CD14-positive monocyte (primary cell): ENCODE measurements at regions not wholly inside any gene's neighbourhood (a gene's known extent, or its start where the extent isn't known, plus 50 kb on each side); places are given as distances from the start of the nearest gene placed in this dataset.

ENCODE experiments used
- DNase-seq, 3 donors: peaks; one replicate each; pipeline ENCODE4 v3.0.0-alpha.2; 2011 to 2022
- H2AFZ ChIP-seq: 2 replicates; pipeline ENCODE4 v1.6.0; 2012; ENCODE audit warnings: mild to moderate bottlenecking, low read depth, low read length, inconsistent platforms; ENCODE audit not compliant: insufficient read depth, poor library complexity, severe bottlenecking
- H3K27ac ChIP-seq, 2 donors: 1 replicate in 1 of 2; 2 replicates in 1 of 2; pipeline ENCODE4 v1.5.1; 2012 to 2013; ENCODE audit warnings: low read length in 2 of 2, control low read depth in 1 of 2, inconsistent platforms in 1 of 2, low read depth in 1 of 2, mild to moderate bottlenecking in 1 of 2
- H3K27me3 ChIP-seq, 2 donors: one replicate each; pipeline versions ENCODE4 v1.6.0 to v1.6.1; 2011 to 2013; ENCODE audit warnings: low read length in 2 of 2; ENCODE audit not compliant: control insufficient read depth in 2 of 2, insufficient read depth in 2 of 2
- H3K36me3 ChIP-seq, 2 donors: replicated peaks in 1 of 2; 1 replicate in 1 of 2; 2 replicates in 1 of 2; pipeline versions ENCODE4 v1.5.1 to v1.6.1; 2012 to 2013; ENCODE audit warnings: low read length in 2 of 2, control low read depth in 1 of 2, inconsistent platforms in 1 of 2, mild to moderate bottlenecking in 1 of 2; ENCODE audit not compliant: insufficient read depth in 2 of 2, control insufficient read depth in 1 of 2
- H3K4me1 ChIP-seq, 2 donors: 1 replicate in 1 of 2; 2 replicates in 1 of 2; pipeline versions ENCODE4 v1.5.1 to v1.6.1; 2012 to 2013; ENCODE audit warnings: low read length in 2 of 2, control low read depth in 1 of 2, inconsistent platforms in 1 of 2, mild to moderate bottlenecking in 1 of 2, moderate library complexity in 1 of 2; ENCODE audit not compliant: insufficient read depth in 2 of 2, control insufficient read depth in 1 of 2
- H3K4me2 ChIP-seq: replicated peaks from 2 replicates; pipeline ENCODE3; 2012; ENCODE audit warnings: low read length, moderate library complexity, mild to moderate bottlenecking; ENCODE audit not compliant: poor library complexity, severe bottlenecking; ENCODE audit errors: extremely low read depth
- H3K4me3 ChIP-seq, 3 experiments: fragments of 200-600 bp in 1 of 3; sonication (generic) in 1 of 3; replicated peaks in 1 of 3; 1 replicate in 2 of 3; 2 replicates in 1 of 3; pipeline ENCODE4 v1.5.1; 2011 to 2013; ENCODE audit warnings: low read length in 3 of 3, mild to moderate bottlenecking in 3 of 3, control low read depth in 2 of 3, low read depth in 2 of 3, inconsistent platforms in 1 of 3, moderate library complexity in 1 of 3
- H3K79me2 ChIP-seq: 2 replicates; pipeline ENCODE4 v1.6.0; 2012; ENCODE audit warnings: mild to moderate bottlenecking, control low read depth, inconsistent platforms, low read length, moderate library complexity; ENCODE audit not compliant: insufficient read depth
- H3K9ac ChIP-seq: 2 replicates; pipeline ENCODE4 v1.6.0; 2017; ENCODE audit warnings: low read length, mild to moderate bottlenecking; ENCODE audit not compliant: insufficient read depth, poor library complexity, severe bottlenecking
- H3K9me3 ChIP-seq, 2 donors: replicated peaks in 1 of 2; 1 replicate in 1 of 2; 2 replicates in 1 of 2; pipeline versions ENCODE4 v1.5.1 to v1.6.1; 2012 to 2013; ENCODE audit warnings: low read length in 2 of 2, control low read depth in 1 of 2; ENCODE audit not compliant: control insufficient read depth in 1 of 2, insufficient read depth in 1 of 2
- H4K20me1 ChIP-seq: 2 replicates; pipeline ENCODE4 v1.6.0; 2012; ENCODE audit warnings: mild to moderate bottlenecking, low read length, control low read depth, moderate library complexity; ENCODE audit not compliant: insufficient read depth
- H3K27ac Mint-ChIP-seq, 7 donors: one replicate each; pipeline ENCODE4 v1.8.0; 2020; ENCODE audit warnings: mild to moderate bottlenecking in 7 of 7, mixed read lengths in 7 of 7, moderate library complexity in 6 of 7, inconsistent platforms in 2 of 7
- H3K27me3 Mint-ChIP-seq, 3 donors: one replicate each; pipeline ENCODE4 v1.8.0; 2021 to 2022; ENCODE audit warnings: low read depth in 3 of 3, mild to moderate bottlenecking in 3 of 3, mixed read lengths in 3 of 3, moderate library complexity in 3 of 3, inconsistent platforms in 1 of 3
- H3K36me3 Mint-ChIP-seq, 2 donors: one replicate each; pipeline ENCODE4 v1.8.0; 2020; ENCODE audit warnings: mixed read lengths in 2 of 2, inconsistent platforms in 1 of 2, mild to moderate bottlenecking in 1 of 2
- H3K4me1 Mint-ChIP-seq: one replicate; pipeline ENCODE4 v1.8.0; 2020; ENCODE audit warnings: mild to moderate bottlenecking, mixed read lengths
- H3K4me3 Mint-ChIP-seq, 2 donors: one replicate each; pipeline ENCODE4 v1.8.0; 2020; ENCODE audit warnings: mild to moderate bottlenecking in 2 of 2, mixed read lengths in 2 of 2, moderate library complexity in 1 of 2
- H3K9me3 Mint-ChIP-seq, 7 donors: one replicate each; pipeline ENCODE4 v1.8.0; 2020 to 2022; ENCODE audit warnings: mixed read lengths in 7 of 7, mild to moderate bottlenecking in 6 of 7, moderate library complexity in 6 of 7, inconsistent platforms in 2 of 7
- CTCF ChIP-seq: fragments of 200-600 bp; IDR thresholded peaks from one replicate; pipeline ENCODE4 v1.8.0; 2022; ENCODE audit warnings: antibody characterized with exemption, mild to moderate bottlenecking
- WGBS: methylation state at CpG from one replicate; pipeline ENCODE4 v1.1.5; 2013; ENCODE audit warnings: missing lambda C conversion rate; ENCODE audit not compliant: insufficient coverage; 5-methylcytosine and 5-hydroxymethylcytosine counted together
- intact Hi-C, 2 donors: fragments of 100-400 bp; cut with micrococcal nuclease; formaldehyde crosslinking; loops; one replicate each; pipeline versions ENCODE4 v1.15.0 to v1.15.1; 2023

- peaks cover 0 to 2% (median 0%) of the 10 kb centered on the region in 3 donors for H3K27me3 Mint-ChIP-seq
- H4K20me1 ChIP-seq: no peaks in the 10 kb centered on the region
- TF ChIP-seq CTCF: no peak
Measured at GRCh38 chr6:156402628-156403027, 374.6 kb upstream of the ARID1B start.

GRCh38 chr6:156402227-156402626, 375.0 kb upstream of the ARID1B start:
- no peaks in the 10 kb centered on the region for H4K20me1 ChIP-seq
- WGBS: no CpG with 5 or more reads among the region's 1 CpG
- H3K4me3 ChIP-seq: no peak overlapping the region
- Mint-ChIP-seq H3K4me1 (no peaks in the 10 kb centered on the region), H3K27ac (no peak overlapping the region), H3K9me3 (peaks cover 3 to 12% (median 8%) of the 10 kb centered on the region in 7 donors), H3K27me3 (peaks cover 0 to 2% (median 0%) of the 10 kb centered on the region in 3 donors), H3K4me3 (no peak overlapping the region), H3K36me3 (no peaks in the 10 kb centered on the region)
- no peak overlapping the region for H3K9ac ChIP-seq
- peaks cover 0 to 4% of the 10 kb centered on the region in 2 donors for H3K9me3 ChIP-seq
- H2AFZ ChIP-seq: no peak overlapping the region
- no peak overlapping the region for H3K4me2 ChIP-seq
- no peaks in the 10 kb centered on the region for H3K4me1 ChIP-seq
- no peaks in the 10 kb centered on the region for H3K27me3 ChIP-seq
- H3K79me2 ChIP-seq: no peaks in the 10 kb centered on the region
- TF ChIP-seq CTCF: no peak
- no peak for DNase-seq
- H3K27ac ChIP-seq: no peak overlapping the region
- H3K36me3 ChIP-seq: no peaks in the 10 kb centered on the region
- intact Hi-C loops: no loop called here

More at GRCh38 chr6:156402628-156403027, 374.6 kb upstream of the ARID1B start:
- Histone ChIP-seq H3K79me2 (no peaks in the 10 kb centered on the region), H3K4me3 (no peak overlapping the region), H3K9me3 (peaks cover 0 to 4% of the 10 kb centered on the region in 2 donors), H2AFZ (no peak overlapping the region), H3K36me3 (no peaks in the 10 kb centered on the region), H3K9ac (no peak overlapping the region), H3K4me1 (no peaks in the 10 kb centered on the region), H3K27me3 (no peaks in the 10 kb centered on the region), H3K27ac (no peak overlapping the region), H3K4me2 (no peak overlapping the region)
- no peak overlapping the region for H3K27ac Mint-ChIP-seq
- peaks cover 3 to 12% (median 8%) of the 10 kb centered on the region in 7 donors for H3K9me3 Mint-ChIP-seq
- no peaks in the 10 kb centered on the region for H3K4me1 Mint-ChIP-seq
- H3K4me3 Mint-ChIP-seq: no peak overlapping the region
- no peaks in the 10 kb centered on the region for H3K36me3 Mint-ChIP-seq
- DNase-seq: no peak
- intact Hi-C loops: no loop called here
